CD4-positive, alpha-beta T cell treated with Interferon alpha-2 for 1 hour (primary cell): ENCODE measurements at regions not wholly inside any gene's neighbourhood (a gene's known extent, or its start where the extent isn't known, plus 50 kb on each side); places are given as distances from the start of the nearest gene placed in this dataset.

Source experiments
- DNase-seq, 2 donors: peaks; one replicate each; pipeline ENCODE4 v3.0.0-alpha.2; 2020 to 2022

- DNase-seq: no peak
Measured at GRCh38 chr6:10303608-10304506, 111.0 kb downstream of the TFAP2A start.

DNA sequence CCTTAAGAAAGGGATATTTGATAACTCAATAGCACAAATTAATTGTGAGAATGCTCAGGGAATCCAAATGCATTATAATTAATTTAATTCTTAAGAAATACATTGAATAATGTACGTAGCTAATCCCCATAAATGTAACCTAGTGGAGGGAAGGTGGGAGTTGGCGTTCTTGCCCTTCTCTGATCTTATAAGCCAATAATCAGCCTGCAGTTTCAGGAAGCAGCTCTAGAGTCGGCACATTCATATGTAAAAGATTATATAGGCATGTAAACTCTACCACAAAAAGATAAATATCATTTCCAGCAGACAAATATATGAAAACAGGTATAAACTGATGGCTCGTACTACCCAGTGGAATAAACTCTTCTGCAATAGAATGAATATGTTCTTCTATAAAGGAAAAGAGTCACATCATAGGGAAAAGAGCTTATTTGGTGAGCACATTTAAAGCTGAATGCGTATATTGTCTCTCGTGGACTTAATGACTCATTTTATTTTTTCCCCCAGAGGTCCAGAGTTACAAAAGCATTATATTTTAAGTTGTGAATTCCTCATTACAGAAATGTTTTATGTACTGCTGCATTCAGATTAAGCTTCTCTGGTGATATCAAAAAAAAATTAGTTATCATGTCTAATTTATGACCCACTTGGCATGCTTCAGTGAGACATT, 112.2 kb downstream of the TFAP2A start:
- no peak for DNase-seq

GRCh38 chr6:10300071-10300470, 114.8 kb downstream of the TFAP2A start:
- DNase-seq: no peak

DNA sequence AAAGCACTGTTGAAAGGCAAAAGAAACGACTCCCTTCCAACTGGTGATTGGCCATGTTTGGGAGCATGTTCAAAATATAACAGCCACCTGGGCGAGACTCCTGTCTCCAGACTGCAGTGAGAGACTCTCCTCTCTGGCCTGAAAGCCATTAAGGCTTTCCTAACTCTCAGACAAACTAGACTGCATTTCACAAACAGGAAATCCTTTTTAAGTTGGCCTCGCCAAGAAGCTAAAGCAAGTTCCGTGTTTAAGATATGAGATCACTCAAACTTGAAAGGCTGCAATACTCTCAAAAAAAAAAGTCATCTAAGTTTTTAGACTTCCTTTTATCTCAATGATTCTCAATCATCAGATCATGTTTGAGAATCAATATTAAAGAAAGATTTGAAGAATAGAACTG, 117.0 kb downstream of the TFAP2A start:
- no peak for DNase-seq

DNA sequence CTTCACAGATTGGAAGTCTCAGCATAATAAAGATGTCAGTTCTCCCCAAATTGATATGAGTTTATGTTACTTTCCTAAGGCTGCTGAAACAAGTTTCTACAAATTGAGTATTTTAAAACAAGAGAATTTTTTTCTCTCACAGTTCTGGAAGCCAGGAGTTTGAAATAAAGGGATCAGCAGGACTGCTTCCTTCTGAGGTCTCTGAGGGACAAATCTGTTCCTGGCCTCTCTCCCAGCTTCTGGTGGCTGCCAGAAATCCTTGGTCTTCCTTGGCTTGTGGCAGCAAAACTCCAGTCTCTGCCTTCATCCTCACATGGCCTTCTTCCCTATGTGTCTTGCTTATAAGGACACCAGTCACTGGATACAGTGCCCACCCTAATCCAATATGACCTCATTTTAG, 136.1 kb downstream of the TFAP2A start:
- DNase-seq: no peak

- no peak for DNase-seq
Measured at GRCh38 chr6:10276660-10277287, 138.1 kb downstream of the TFAP2A start.

DNA sequence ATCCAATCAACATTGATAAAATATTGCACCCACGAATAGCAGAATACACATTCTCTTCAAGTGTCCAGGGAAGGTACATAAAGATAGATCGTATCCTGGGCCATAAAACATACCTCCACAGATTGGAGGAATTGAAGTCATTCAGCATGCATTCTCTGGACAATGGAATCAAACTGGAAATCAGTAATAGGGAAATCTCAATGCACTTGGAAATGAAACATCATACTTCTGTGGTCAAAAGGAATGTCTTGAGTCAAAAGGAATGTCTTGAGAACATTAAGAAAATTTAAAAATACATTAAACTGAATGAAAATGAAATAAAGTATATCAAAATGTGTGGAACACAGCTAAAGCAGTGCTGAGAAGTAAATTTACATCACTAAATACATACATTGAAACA, 138.8 kb downstream of the TFAP2A start:
- DNase-seq: no peak

DNA sequence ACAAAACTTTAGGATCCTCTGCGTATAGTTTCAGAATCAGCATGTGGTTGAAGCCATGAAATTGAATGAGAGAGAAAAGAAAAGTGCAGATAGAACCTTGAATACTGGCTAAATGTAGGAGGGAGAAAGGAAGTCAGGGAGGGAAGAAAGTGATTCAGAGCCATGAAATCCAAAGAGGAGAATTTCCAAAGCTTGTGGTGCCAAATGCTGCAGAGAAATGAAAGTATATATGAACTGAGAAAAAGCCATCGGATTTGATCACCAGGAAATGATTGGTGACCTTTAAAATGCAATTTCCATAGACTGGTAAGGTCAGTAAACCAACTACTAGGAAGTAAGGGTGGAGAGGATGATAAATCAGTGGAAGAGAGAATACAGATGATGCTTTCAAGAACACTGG, 142.3 kb downstream of the TFAP2A start:
- DNase-seq: no peak

DNA sequence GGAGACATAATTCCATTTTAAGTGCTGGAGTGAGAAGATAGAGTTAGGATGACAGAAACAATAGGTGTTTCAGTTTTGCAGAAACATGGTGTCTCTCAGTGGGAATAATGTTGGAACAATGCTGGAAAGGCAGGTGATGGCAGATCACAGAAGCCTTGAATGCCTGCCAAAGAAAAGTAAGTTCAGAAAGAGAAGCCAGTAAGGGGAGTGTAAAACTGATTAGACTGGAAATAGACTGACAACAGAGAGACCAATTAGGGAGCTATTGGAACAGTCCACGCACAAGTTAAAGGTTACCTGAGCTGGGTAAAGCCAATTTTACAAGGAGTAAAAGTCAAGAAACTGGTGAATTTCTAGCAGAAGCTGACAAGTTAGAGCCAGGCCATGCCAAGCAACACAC, 142.9 kb downstream of the TFAP2A start:
- no peak for DNase-seq

GRCh38 chr6:10269814-10270472, 144.9 kb downstream of the TFAP2A start:
- DNase-seq: no peak

DNA sequence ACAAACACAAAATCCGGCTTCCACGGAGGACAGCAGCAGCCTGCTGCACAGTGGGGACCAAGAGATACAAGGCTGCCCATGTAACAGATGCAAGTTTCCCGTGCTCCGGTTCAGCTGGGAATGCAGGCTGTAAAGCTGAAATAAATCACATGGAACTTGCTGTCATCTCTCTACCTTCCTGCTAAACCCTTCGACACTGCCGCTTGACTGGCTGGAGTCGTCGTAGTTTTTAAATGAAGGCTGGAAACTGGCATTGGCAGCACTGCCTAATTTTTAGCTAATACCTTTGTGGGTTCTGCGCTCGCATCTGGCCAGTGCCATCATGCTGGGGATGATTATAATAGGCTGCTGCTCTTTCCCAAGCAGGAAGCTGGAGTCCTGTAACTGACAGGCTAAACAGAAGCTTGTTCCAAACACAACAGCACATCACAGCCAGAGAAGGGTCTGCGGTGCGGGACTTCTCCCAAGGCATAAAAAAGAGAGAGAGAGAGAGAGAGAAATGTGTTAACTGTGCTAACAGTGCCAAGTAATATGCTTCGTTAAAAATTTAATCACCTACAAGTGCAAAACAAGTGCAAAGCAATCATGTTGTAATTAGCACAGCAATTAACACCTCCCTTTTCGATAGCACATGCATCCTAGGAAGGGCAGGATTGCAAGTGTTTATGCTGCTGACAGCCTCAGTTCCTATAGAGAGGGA, 146.1 kb downstream of the TFAP2A start:
- no peak for DNase-seq

DNA sequence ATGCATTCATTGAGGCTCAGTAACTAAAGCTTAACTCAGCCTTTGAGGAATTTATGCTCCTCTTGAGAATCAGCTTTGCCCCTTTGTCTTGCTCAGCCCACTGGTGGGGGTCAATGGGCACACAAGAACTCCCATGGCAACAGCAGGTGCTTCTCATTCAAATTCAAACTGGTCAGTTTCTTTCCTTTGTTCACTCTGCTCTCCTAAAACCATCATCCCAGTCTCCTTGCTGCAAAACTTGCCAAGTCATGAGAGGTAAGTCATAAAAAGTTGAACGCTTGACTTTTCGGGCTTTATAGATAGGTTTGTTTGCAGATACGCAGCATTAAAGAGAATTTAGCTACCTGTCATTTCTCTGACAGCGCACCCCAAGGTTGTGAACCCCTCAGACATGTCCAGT, 146.8 kb downstream of the TFAP2A start:
- no peak for DNase-seq

DNA sequence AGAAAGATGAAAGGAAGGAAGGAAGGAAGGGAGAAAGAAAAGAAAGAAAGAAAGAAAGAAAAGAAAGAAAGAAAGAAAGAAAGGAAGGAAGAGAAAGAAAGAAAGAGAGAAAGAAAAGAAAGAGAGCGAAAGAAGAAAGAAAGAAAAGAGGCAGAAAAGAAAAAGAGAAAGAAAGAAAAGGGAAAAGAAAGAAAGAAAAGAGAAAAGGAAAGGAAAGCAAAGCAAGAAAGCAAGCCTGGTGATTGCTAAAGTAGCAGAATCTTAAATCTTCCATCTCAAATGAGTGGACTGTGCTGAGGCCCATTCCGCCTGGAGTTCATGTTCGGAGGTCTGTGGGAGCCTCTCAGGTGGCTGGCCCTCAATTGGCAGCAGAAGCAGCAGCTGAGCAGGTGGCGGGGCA, 148.4 kb downstream of the TFAP2A start:
- no peak for DNase-seq

DNA sequence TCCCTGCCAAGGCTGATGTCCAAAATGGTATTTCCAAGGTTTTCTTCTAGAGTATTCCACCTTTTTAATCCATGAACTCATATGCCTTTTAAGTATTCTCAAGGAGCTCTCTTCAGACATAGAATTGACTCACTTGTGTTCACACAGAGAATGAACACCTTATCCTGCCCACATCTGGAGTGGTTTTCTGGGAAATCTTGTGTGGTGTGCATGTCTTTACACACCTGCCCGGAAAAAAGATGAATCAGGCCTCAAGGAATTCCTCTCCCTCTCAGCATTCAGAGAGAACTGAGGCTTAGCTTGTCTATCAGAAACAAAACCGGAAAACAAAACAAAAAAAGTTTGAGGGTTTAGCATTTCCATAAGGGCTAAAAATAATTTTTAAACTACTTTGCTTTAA, 148.8 kb downstream of the TFAP2A start:
- DNase-seq: no peak

GRCh38 chr6:10262505-10262904, 152.4 kb downstream of the TFAP2A start:
- no peak for DNase-seq

- DNase-seq: no peak
Measured at GRCh38 chr6:10259671-10260070, 155.2 kb downstream of the TFAP2A start.

DNA sequence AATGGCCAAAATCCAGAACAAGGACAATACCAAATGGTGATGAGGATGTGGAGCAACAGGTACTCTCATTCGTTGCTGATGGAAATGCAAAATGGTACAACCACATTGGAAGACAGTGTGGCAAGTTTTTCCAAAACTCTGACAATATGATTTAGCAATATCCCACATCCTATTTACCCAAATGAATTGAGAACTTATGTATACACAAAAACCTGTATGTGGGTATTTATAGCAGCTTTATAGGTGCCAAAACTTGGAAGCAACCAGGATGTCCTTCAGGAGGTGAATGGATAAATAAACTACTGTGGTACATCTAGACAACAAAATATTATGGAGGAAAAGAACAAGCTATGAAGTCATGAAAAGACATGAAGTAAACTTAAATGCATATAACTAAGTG, 156.5 kb downstream of the TFAP2A start:
- no peak for DNase-seq

GRCh38 chr6:10256113-10256690, 158.7 kb downstream of the TFAP2A start:
- DNase-seq: no peak

DNA sequence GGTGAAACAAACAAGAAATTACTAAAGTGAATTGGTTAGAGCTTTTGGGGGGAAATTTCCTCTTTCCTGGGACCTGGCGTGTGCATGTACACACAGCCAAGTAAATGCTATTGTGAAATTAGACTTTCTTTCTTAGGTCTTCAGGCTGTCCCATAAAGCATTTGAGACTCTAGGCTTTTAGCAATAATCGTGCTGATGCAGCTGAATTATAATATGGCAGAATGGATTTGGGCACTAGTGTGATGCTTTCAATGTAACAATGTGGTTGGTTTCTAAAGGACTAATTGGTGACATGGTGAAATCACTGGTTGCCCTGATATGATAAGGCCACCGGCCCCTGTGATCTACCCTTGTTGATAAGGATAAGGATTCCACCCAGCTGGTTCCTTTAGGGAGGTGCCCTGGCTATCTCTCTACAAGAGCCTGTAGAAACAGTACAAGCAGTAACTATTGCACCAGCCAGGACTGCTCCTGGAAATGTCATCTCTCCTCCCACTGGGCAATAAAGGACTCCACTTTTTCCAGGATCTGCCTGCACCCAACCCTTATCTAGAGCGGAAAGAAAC, 164.1 kb downstream of the TFAP2A start:
- no peak for DNase-seq

GRCh38 chr6:10248378-10248843, 166.5 kb downstream of the TFAP2A start:
- no peak for DNase-seq

- no peak for DNase-seq
Measured at GRCh38 chr6:10237298-10238038, 177.4 kb downstream of the TFAP2A start.
